A549 (cell line): ENCODE measurements at regions not wholly inside any gene's neighbourhood (a gene's known extent, or its start where the extent isn't known, plus 50 kb on each side); places are given as distances from the start of the nearest gene placed in this dataset.

Source experiments
- HDAC2 ChIP-seq: fragments of 200-600 bp; sonication (generic); IDR thresholded peaks from 2 replicates; pipeline ENCODE4 v1.6.1; 2016
- JUN ChIP-seq, 2 experiments: fragments of >200 bp; sonication (Bioruptor Twin); formaldehyde crosslinking; IDR thresholded peaks; 2 replicates in 1 of 2; 3 replicates in 1 of 2; pipeline ENCODE4 v1.6.1; 2016 to 2017
- KDM1A ChIP-seq: fragments of 200-600 bp; sonication (generic); IDR thresholded peaks from 2 replicates; pipeline ENCODE4 v1.6.1; 2016; ENCODE audit warnings: low read depth, mild to moderate bottlenecking
- MAFK ChIP-seq: fragments of 450-650 bp; IDR thresholded peaks from 2 replicates; pipeline ENCODE4 v1.6.1; 2014; ENCODE audit not compliant: partially characterized antibody
- POLR2A ChIP-seq: IDR thresholded peaks from 2 replicates; pipeline ENCODE4 v1.6.1; 2012; ENCODE audit warnings: mild to moderate bottlenecking, low read length
- RARB ChIP-seq: fragments of 250-450 bp; sonication (Bioruptor Pico); IDR thresholded peaks from 2 replicates; pipeline ENCODE4 v1.8.0; 2021; ENCODE audit warnings: mild to moderate bottlenecking, moderate library complexity
- RFX5 ChIP-seq: fragments of 450-650 bp; IDR thresholded peaks from 2 replicates; pipeline ENCODE4 v1.7.1; 2014; ENCODE audit warnings: antibody characterized with exemption, mild to moderate bottlenecking, moderate library complexity
- TF ChIP-seq, protein P1 (sequence below): fragments of >200 bp; sonication (Bioruptor Twin); formaldehyde crosslinking; IDR thresholded peaks from 3 replicates; pipeline ENCODE4 v1.5.1; 2016
- TF ChIP-seq, protein P2 (sequence below): fragments of >200 bp; sonication (Bioruptor Twin); formaldehyde crosslinking; IDR thresholded peaks from 3 replicates; pipeline ENCODE4 v1.6.1; 2016

- TF ChIP-seq POLR2A: no peak
- TF ChIP-seq, protein P1, sequence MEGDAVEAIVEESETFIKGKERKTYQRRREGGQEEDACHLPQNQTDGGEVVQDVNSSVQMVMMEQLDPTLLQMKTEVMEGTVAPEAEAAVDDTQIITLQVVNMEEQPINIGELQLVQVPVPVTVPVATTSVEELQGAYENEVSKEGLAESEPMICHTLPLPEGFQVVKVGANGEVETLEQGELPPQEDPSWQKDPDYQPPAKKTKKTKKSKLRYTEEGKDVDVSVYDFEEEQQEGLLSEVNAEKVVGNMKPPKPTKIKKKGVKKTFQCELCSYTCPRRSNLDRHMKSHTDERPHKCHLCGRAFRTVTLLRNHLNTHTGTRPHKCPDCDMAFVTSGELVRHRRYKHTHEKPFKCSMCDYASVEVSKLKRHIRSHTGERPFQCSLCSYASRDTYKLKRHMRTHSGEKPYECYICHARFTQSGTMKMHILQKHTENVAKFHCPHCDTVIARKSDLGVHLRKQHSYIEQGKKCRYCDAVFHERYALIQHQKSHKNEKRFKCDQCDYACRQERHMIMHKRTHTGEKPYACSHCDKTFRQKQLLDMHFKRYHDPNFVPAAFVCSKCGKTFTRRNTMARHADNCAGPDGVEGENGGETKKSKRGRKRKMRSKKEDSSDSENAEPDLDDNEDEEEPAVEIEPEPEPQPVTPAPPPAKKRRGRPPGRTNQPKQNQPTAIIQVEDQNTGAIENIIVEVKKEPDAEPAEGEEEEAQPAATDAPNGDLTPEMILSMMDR: no peak
- no peak for TF ChIP-seq HDAC2
- TF ChIP-seq, protein P2, sequence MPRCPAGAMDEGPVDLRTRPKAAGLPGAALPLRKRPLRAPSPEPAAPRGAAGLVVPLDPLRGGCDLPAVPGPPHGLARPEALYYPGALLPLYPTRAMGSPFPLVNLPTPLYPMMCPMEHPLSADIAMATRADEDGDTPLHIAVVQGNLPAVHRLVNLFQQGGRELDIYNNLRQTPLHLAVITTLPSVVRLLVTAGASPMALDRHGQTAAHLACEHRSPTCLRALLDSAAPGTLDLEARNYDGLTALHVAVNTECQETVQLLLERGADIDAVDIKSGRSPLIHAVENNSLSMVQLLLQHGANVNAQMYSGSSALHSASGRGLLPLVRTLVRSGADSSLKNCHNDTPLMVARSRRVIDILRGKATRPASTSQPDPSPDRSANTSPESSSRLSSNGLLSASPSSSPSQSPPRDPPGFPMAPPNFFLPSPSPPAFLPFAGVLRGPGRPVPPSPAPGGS: no peak
- TF ChIP-seq RFX5: no peak
- no peak for TF ChIP-seq KDM1A
- TF ChIP-seq MAFK: no peak
- TF ChIP-seq RARB (CRISPR knock-in tag): no peak
- TF ChIP-seq JUN (IDR thresholded peaks at IDR 0.05): no peak
Observed at GRCh38 chr18:68505178-68505574, 209.7 kb downstream of the TMX3 start.
